MM.1S (cell line): ENCODE measurements at regions not wholly inside any gene's neighbourhood (a gene's known extent, or its start where the extent isn't known, plus 50 kb on each side); places are given as distances from the start of the nearest gene placed in this dataset.

Experiments used
- EZH2 ChIP-seq: fragments of 300-600 bp; sonication (generic); optimal IDR thresholded peaks from 2 replicates; pipeline ENCODE3; 2017; ENCODE audit warnings: low read depth, mild to moderate bottlenecking, antibody characterized with exemption, low read length, mixed read lengths
- EZH2phosphoT487 ChIP-seq: fragments of 300-600 bp; sonication (generic); IDR thresholded peaks from 2 replicates; pipeline ENCODE4 v1.6.1; 2018; ENCODE audit warnings: antibody characterized with exemption, low read length
- TF ChIP-seq, protein P1 (sequence below): fragments of 300-600 bp; sonication (generic); IDR thresholded peaks from 2 replicates; pipeline ENCODE4 v1.5.1; 2016; ENCODE audit warnings: antibody characterized with exemption, low read length, mixed read lengths

- TF ChIP-seq, protein P1, sequence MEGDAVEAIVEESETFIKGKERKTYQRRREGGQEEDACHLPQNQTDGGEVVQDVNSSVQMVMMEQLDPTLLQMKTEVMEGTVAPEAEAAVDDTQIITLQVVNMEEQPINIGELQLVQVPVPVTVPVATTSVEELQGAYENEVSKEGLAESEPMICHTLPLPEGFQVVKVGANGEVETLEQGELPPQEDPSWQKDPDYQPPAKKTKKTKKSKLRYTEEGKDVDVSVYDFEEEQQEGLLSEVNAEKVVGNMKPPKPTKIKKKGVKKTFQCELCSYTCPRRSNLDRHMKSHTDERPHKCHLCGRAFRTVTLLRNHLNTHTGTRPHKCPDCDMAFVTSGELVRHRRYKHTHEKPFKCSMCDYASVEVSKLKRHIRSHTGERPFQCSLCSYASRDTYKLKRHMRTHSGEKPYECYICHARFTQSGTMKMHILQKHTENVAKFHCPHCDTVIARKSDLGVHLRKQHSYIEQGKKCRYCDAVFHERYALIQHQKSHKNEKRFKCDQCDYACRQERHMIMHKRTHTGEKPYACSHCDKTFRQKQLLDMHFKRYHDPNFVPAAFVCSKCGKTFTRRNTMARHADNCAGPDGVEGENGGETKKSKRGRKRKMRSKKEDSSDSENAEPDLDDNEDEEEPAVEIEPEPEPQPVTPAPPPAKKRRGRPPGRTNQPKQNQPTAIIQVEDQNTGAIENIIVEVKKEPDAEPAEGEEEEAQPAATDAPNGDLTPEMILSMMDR, result no peak
- TF ChIP-seq EZH2, result no peak
- no peak for TF ChIP-seq EZH2phosphoT487
Measured at GRCh38 chr3:622314-622713, 425.8 kb downstream of the CHL1 start.
